Progenitor cell of endocrine pancreas (in vitro differentiated cells): ENCODE measurements at regions not wholly inside any gene's neighbourhood (a gene's known extent, or its start where the extent isn't known, plus 50 kb on each side); places are given as distances from the start of the nearest gene placed in this dataset.

Experiments
- DNase-seq: peaks from one replicate; pipeline ENCODE4 v3.0.0; 2021; ENCODE audit warnings: low spot score; ENCODE audit not compliant: unreplicated experiment
- H3K27ac Mint-ChIP-seq: 2 replicates; pipeline ENCODE4 v1.8.0; 2021; ENCODE audit warnings: mild to moderate bottlenecking, moderate library complexity, mixed read lengths
- H3K27me3 Mint-ChIP-seq: 2 replicates; pipeline ENCODE4 v1.8.0; 2021; ENCODE audit warnings: mixed read lengths
- H3K36me3 Mint-ChIP-seq: 2 replicates; pipeline ENCODE4 v1.8.0; 2022; ENCODE audit warnings: mixed read lengths; ENCODE audit not compliant: insufficient read depth
- H3K4me1 Mint-ChIP-seq: 2 replicates; pipeline ENCODE4 v1.8.0; 2021; ENCODE audit warnings: low read depth, mixed read lengths
- H3K4me3 Mint-ChIP-seq: 2 replicates; pipeline ENCODE4 v1.8.0; 2021; ENCODE audit warnings: low read depth, mild to moderate bottlenecking, moderate library complexity, mixed read lengths
- H3K9me3 Mint-ChIP-seq: 2 replicates; pipeline ENCODE4 v1.8.0; 2021; ENCODE audit warnings: low read depth, mixed read lengths
- CTCF ChIP-seq: fragments of 200-600 bp; sonication (generic); IDR thresholded peaks from one replicate; pipeline ENCODE4 v1.5.0; 2021; ENCODE audit warnings: antibody characterized with exemption, mild to moderate bottlenecking; ENCODE audit not compliant: unreplicated experiment

- no peak for DNase-seq
- Mint-ChIP-seq H3K4me3 (no peak overlapping the region), H3K36me3 (peaks cover 2% of the 10 kb centered on the region), H3K27me3 (no peaks in the 10 kb centered on the region), H3K4me1 (no peaks in the 10 kb centered on the region), H3K27ac (no peak overlapping the region), H3K9me3 (peaks cover 25% of the 10 kb centered on the region)
- no peak for TF ChIP-seq CTCF
Observed at GRCh38 chr7:22618528-22618927, 108.5 kb upstream of the IL6 start.

- H3K4me3 Mint-ChIP-seq: no peak overlapping the region
- H3K27me3 Mint-ChIP-seq: no peaks in the 10 kb centered on the region
- no peak for DNase-seq
- TF ChIP-seq CTCF: no peak
- peaks cover 25% of the 10 kb centered on the region for H3K9me3 Mint-ChIP-seq
- H3K4me1 Mint-ChIP-seq: no peaks in the 10 kb centered on the region
- no peak overlapping the region for H3K27ac Mint-ChIP-seq
- H3K36me3 Mint-ChIP-seq: peaks cover 2% of the 10 kb centered on the region
Observed at GRCh38 chr7:22617166-22617565, 109.8 kb upstream of the IL6 start.

GRCh38 chr7:22613496-22613895, 113.5 kb upstream of the IL6 start:
- TF ChIP-seq CTCF: no peak
- H3K27ac Mint-ChIP-seq: no peak overlapping the region
- no peaks in the 10 kb centered on the region for H3K27me3 Mint-ChIP-seq
- peaks cover 17% of the 10 kb centered on the region for H3K9me3 Mint-ChIP-seq
- H3K4me3 Mint-ChIP-seq: no peak overlapping the region
- DNase-seq: no peak
- no peaks in the 10 kb centered on the region for H3K4me1 Mint-ChIP-seq
- no peaks in the 10 kb centered on the region for H3K36me3 Mint-ChIP-seq

GRCh38 chr7:22612776-22613175, 112.8 kb upstream of the STEAP1B start:
- H3K4me3 Mint-ChIP-seq: no peak overlapping the region
- no peaks in the 10 kb centered on the region for H3K36me3 Mint-ChIP-seq
- H3K27ac Mint-ChIP-seq: no peak overlapping the region
- H3K4me1 Mint-ChIP-seq: no peaks in the 10 kb centered on the region
- H3K9me3 Mint-ChIP-seq: peaks cover 10% of the 10 kb centered on the region
- no peaks in the 10 kb centered on the region for H3K27me3 Mint-ChIP-seq
- no peak for DNase-seq
- no peak for TF ChIP-seq CTCF

GRCh38 chr7:22611758-22612079, 111.7 kb upstream of the STEAP1B start:
- no peaks in the 10 kb centered on the region for H3K4me1 Mint-ChIP-seq
- no peak overlapping the region for H3K27ac Mint-ChIP-seq
- DNase-seq: no peak
- no peak overlapping the region for H3K4me3 Mint-ChIP-seq
- TF ChIP-seq CTCF: no peak
- H3K9me3 Mint-ChIP-seq: peaks cover under 1% of the 10 kb centered on the region
- H3K36me3 Mint-ChIP-seq: no peaks in the 10 kb centered on the region
- H3K27me3 Mint-ChIP-seq: no peaks in the 10 kb centered on the region
